GM12892 (cell line): ENCODE measurements at regions not wholly inside any gene's neighbourhood (a gene's known extent, or its start where the extent isn't known, plus 50 kb on each side); places are given as distances from the start of the nearest gene placed in this dataset.

Experiments used
- POLR2A ChIP-seq: IDR thresholded peaks from 2 replicates; pipeline ENCODE4 v1.6.1; 2011; ENCODE audit warnings: low read depth, low read length, control low read depth
- POLR2AphosphoS5 ChIP-seq: IDR thresholded peaks from 2 replicates; pipeline ENCODE4 v1.6.1; 2011; ENCODE audit warnings: low read depth, low read length, control low read depth
- TAF1 ChIP-seq: IDR thresholded peaks from 2 replicates; pipeline ENCODE4 v1.6.1; 2011; ENCODE audit warnings: low read depth, mild to moderate bottlenecking, control low read depth, low read length, borderline replicate concordance

DNA sequence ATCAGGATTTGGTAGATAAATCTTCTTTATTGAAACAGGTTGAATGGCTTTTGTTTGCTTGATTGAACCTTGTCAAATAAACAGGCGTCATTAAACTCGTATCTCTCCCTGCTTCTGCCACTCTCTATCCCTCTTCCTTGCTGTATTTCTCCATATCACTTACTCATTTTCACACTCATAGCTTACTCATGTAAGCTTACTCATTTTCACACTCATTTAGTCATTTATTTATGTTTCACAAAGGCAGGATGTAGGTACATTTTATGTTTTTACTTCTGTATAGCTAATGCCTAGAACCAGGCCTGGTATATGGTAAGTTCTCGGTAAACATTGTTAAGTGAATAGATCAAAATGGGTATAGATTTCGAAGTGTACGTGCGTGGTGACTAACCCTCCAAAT lies 450.0 kb downstream of the PMP22 start:
- TF ChIP-seq POLR2A (no peak), POLR2AphosphoS5 (no peak), TAF1 (no peak)
